MCF 10A (cell line): ENCODE measurements at regions not wholly inside any gene's neighbourhood (a gene's known extent, or its start where the extent isn't known, plus 50 kb on each side); places are given as distances from the start of the nearest gene placed in this dataset.

ENCODE experiments used
- BruUV-seq: library from RNA; stranded (reverse); fragments of 400-500 nt; replicated peaks from 2 replicates; lab custom pipeline; 2021; lab: Mats Ljungman, UMichigan
- CTCF ChIA-PET: fragments of 300-600 bp; sonication (Branson Sonifier 250); formaldehyde crosslinking; extraction: SDS; loops from one replicate; lab custom pipeline; 2021; ENCODE audit warnings: antibody characterized with exemption, inconsistent platforms; lab: Yijun Ruan, JAX
- POLR2A ChIA-PET: fragments of 300-600, 350-650 bp; sonication (Branson Sonifier 250); formaldehyde crosslinking; extraction: SDS; loops from one replicate; lab custom pipeline; 2020; ENCODE audit warnings: antibody characterized with exemption, inconsistent platforms; lab: Yijun Ruan, JAX
- DNase-seq: peaks from one replicate; pipeline ENCODE4 v3.0.0-alpha.2; 2018; ENCODE audit not compliant: unreplicated experiment
- H3K27ac Mint-ChIP-seq: one replicate; pipeline ENCODE4 v1.8.0; 2022; ENCODE audit warnings: mild to moderate bottlenecking, low read depth, mixed read lengths; ENCODE audit not compliant: unreplicated experiment
- H3K27me3 Mint-ChIP-seq: one replicate; pipeline ENCODE4 v1.8.0; 2022; ENCODE audit warnings: mixed read lengths; ENCODE audit not compliant: insufficient read depth, unreplicated experiment
- H3K36me3 Mint-ChIP-seq: one replicate; pipeline ENCODE4 v1.8.0; 2022; ENCODE audit warnings: mild to moderate bottlenecking, moderate library complexity, mixed read lengths; ENCODE audit not compliant: insufficient read depth, unreplicated experiment
- H3K4me1 Mint-ChIP-seq: one replicate; pipeline ENCODE4 v1.8.0; 2022; ENCODE audit warnings: mixed read lengths; ENCODE audit not compliant: insufficient read depth, unreplicated experiment
- H3K4me3 Mint-ChIP-seq: one replicate; pipeline ENCODE4 v1.8.0; 2022; ENCODE audit warnings: mild to moderate bottlenecking, moderate library complexity, mixed read lengths; ENCODE audit not compliant: unreplicated experiment
- H3K9me3 Mint-ChIP-seq: one replicate; pipeline ENCODE4 v1.8.0; 2022; ENCODE audit warnings: mixed read lengths; ENCODE audit not compliant: unreplicated experiment
- intact Hi-C: fragments of 100-400 bp; cut with micrococcal nuclease; formaldehyde crosslinking; loops from 2 replicates; pipeline ENCODE4 v1.14.1; 2022
- TF ChIP-seq, protein P1 (sequence below): fragments of 200-600 bp; IDR thresholded peaks from one replicate; pipeline ENCODE4 v1.8.0; 2022; ENCODE audit warnings: antibody characterized with exemption, mild to moderate bottlenecking; ENCODE audit not compliant: unreplicated experiment

DNA sequence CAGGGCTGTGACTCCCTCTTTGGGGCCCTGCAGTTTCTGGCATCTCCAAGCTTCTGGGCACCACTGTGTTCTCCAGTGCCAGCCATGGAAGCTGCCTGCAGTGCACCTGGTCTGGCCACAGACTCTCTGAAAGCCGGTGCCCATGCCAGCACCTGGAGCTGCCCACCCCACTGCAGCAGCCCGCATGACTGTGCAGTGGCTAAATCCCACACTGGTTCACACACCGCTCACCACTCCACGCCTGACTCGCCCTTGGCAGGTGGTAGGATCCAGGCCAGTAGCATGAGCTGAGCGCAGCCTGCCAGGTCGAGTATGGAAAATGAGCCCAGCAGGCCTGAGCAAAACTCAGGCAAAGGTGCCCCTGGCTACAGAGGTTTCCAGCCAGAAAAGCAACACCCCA lies 72.8 kb upstream of the INTU start:
- Mint-ChIP-seq H3K27me3 (no peaks in the 10 kb centered on the region), H3K9me3 (no peaks in the 10 kb centered on the region), H3K27ac (no peak overlapping the region), H3K36me3 (no peaks in the 10 kb centered on the region), H3K4me3 (no peak overlapping the region), H3K4me1 (no peaks in the 10 kb centered on the region)
- TF ChIP-seq, protein P1, sequence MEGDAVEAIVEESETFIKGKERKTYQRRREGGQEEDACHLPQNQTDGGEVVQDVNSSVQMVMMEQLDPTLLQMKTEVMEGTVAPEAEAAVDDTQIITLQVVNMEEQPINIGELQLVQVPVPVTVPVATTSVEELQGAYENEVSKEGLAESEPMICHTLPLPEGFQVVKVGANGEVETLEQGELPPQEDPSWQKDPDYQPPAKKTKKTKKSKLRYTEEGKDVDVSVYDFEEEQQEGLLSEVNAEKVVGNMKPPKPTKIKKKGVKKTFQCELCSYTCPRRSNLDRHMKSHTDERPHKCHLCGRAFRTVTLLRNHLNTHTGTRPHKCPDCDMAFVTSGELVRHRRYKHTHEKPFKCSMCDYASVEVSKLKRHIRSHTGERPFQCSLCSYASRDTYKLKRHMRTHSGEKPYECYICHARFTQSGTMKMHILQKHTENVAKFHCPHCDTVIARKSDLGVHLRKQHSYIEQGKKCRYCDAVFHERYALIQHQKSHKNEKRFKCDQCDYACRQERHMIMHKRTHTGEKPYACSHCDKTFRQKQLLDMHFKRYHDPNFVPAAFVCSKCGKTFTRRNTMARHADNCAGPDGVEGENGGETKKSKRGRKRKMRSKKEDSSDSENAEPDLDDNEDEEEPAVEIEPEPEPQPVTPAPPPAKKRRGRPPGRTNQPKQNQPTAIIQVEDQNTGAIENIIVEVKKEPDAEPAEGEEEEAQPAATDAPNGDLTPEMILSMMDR, result no peak
- ChIA-PET CTCF (interaction anchor here (0.8 to 0.9 kb wide), 2 partner anchors 11 to 184 kb away, joined by 3 to 4 read pairs; no protein-coding TSS in a partner anchor), POLR2A (no interaction called here)
- no peak for DNase-seq
- intact Hi-C loops, result no loop called here
- BruUV-seq, result no TSS peak

DNA sequence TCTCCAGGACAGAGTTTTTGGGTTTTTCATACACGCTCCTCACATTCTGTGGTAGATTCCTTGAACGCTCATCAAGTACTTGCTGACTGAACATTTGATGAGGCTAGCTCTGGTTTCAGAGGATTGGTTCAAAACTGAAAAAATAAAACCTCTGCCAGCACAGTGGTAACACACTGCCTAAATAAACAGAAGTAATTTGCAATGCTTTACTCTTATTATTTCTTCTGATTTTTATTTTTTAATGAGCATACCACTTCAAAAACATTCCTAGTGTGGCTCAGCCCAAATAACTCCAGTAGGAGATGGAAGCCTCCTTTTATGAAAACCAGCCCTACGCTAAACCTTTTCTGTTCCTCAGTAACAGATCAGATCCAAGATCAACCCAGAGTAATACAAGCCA lies 72.0 kb upstream of the INTU start:
- H3K4me1 Mint-ChIP-seq, result no peaks in the 10 kb centered on the region
- TF ChIP-seq, protein P1, result no peak
- POLR2A ChIA-PET, result no interaction called here
- no peaks in the 10 kb centered on the region for H3K27me3 Mint-ChIP-seq
- no TSS peak for BruUV-seq
- CTCF ChIA-PET, result interaction anchor here (0.9 kb wide), 1 partner anchor 10 kb away, joined by 3 read pairs; no protein-coding TSS in a partner anchor
- H3K4me3 Mint-ChIP-seq, result no peak overlapping the region
- intact Hi-C loops, result no loop called here
- DNase-seq, result no peak
- no peaks in the 10 kb centered on the region for H3K36me3 Mint-ChIP-seq
- no peaks in the 10 kb centered on the region for H3K9me3 Mint-ChIP-seq
- H3K27ac Mint-ChIP-seq, result no peak overlapping the region

DNA sequence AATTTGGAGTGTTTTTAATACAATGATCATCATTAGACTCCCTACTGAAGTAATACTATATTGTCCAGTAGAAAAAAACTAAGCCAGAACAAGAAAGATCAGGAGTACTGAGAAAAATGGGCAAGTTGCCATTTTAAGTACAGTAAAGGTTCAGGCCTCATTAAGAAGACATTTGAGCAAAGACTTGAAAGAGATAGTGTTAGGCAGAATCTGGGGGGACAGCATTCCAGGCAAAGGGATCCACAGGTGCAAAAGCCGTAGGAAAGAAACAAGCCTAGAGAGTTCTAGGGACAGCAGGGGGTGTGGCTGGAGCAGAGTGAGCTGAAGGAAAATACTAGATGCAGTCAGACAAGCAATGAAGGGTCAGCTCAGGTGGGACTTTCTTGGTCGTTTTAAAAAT lies 58.1 kb upstream of the INTU start:
- Mint-ChIP-seq H3K27ac (no peak overlapping the region), H3K9me3 (no peaks in the 10 kb centered on the region), H3K4me1 (no peaks in the 10 kb centered on the region), H3K4me3 (no peak overlapping the region), H3K27me3 (no peaks in the 10 kb centered on the region), H3K36me3 (no peaks in the 10 kb centered on the region)
- no TSS peak for BruUV-seq
- intact Hi-C loops, result no loop called here
- CTCF ChIA-PET, result interaction anchor here (2.0 kb wide), 1 partner anchor 13 kb away, joined by 8 read pairs; no protein-coding TSS in a partner anchor
- POLR2A ChIA-PET, result interaction anchor here (0.7 kb wide), 1 partner anchor 78 kb away, joined by 4 read pairs; no protein-coding TSS in a partner anchor
- DNase-seq, result no peak
- TF ChIP-seq, protein P1, result no peak

DNA sequence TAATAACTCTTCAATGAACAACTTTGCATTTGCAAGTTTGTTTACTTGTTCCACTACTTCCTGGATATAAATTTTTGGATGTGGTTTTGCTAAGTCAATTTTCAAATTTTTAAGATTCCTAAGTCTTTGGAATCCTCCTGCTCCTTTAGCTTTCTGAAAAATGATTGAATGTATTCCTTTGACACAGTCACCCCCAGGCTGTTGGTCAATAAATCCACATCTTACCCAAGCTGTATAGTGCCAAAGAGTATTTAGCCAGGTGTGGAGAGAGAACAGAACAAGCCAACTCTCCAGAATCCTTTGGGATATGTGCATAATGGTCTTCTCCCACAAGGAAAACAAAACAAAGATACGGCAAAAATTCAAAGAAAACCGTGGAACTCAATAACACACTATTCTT lies 56.9 kb upstream of the INTU start:
- no peak overlapping the region for H3K4me3 Mint-ChIP-seq
- no peaks in the 10 kb centered on the region for H3K36me3 Mint-ChIP-seq
- BruUV-seq, result no TSS peak
- CTCF ChIA-PET, result interaction anchor here (2.0 kb wide), 1 partner anchor 11 kb away, joined by 8 read pairs; no protein-coding TSS in a partner anchor
- H3K4me1 Mint-ChIP-seq, result no peaks in the 10 kb centered on the region
- H3K27me3 Mint-ChIP-seq, result no peaks in the 10 kb centered on the region
- no peak overlapping the region for H3K27ac Mint-ChIP-seq
- H3K9me3 Mint-ChIP-seq, result no peaks in the 10 kb centered on the region
- DNase-seq, result no peak
- intact Hi-C loops, result no loop called here
- TF ChIP-seq, protein P1, result no peak
- POLR2A ChIA-PET, result no interaction called here
